ENCODE measurements at regions not wholly inside any gene's neighbourhood (a gene's known extent, or its start where the extent isn't known, plus 50 kb on each side); places are given as distances from the start of the nearest gene placed in this dataset.

DNA sequence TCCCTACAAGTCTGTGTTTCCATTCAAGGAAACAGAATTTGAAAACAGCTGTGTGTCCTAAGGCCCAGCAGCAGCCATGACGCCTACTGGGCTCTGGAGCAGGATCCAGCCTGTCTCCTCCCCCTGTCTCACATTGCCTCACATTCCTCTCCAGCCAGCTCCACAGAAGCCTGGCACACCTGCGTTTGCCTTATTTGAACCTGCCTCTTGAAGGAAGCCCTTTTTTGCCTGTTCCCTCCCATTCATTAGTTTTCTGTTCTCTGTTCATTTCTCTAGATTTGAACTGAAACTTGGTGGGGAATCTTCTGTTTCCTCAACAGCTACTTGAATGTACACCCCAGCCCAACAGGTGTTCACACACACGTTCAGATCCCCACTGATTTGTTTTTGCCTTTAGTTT, 890.5 kb downstream of the TUSC7 start:
- TF ChIP-seq CTCF (IDR thresholded peaks at IDR 0.05; ENCODE audit: low read depth, low read length): no peak
- Histone ChIP-seq H3K27ac (ENCODE audit: low read depth, low read length) (no peak overlapping the region), H3K27me3 (ENCODE audit: control insufficient read depth, insufficient read depth, low read length) (no peaks in the 10 kb centered on the region), H3K9me3 (ENCODE audit: control insufficient read depth, insufficient read depth, low read length) (no peaks in the 10 kb centered on the region), H3K4me3 (ENCODE audit: low read depth, low read length) (no peak overlapping the region)
- CTCF ChIA-PET: no interaction called here
- DNase-seq (ENCODE audit: low read depth, low spot score): no peak
- POLR2A ChIA-PET: no interaction called here

- DNase-seq (ENCODE audit: low read depth, low spot score): no peak
- no peak for TF ChIP-seq CTCF (IDR thresholded peaks at IDR 0.05; ENCODE audit: low read depth, low read length)
- H3K27me3 ChIP-seq (ENCODE audit: control insufficient read depth, insufficient read depth, low read length): no peaks in the 10 kb centered on the region
- ChIA-PET POLR2A (no interaction called here), CTCF (no interaction called here)
- no peaks in the 10 kb centered on the region for H3K9me3 ChIP-seq (ENCODE audit: control insufficient read depth, insufficient read depth, low read length)
- no peak overlapping the region for H3K27ac ChIP-seq (ENCODE audit: low read depth, low read length)
- no peak overlapping the region for H3K4me3 ChIP-seq (ENCODE audit: low read depth, low read length)
Observed at GRCh38 chr3:117600666-117601065, 891.1 kb downstream of the TUSC7 start.

DNA sequence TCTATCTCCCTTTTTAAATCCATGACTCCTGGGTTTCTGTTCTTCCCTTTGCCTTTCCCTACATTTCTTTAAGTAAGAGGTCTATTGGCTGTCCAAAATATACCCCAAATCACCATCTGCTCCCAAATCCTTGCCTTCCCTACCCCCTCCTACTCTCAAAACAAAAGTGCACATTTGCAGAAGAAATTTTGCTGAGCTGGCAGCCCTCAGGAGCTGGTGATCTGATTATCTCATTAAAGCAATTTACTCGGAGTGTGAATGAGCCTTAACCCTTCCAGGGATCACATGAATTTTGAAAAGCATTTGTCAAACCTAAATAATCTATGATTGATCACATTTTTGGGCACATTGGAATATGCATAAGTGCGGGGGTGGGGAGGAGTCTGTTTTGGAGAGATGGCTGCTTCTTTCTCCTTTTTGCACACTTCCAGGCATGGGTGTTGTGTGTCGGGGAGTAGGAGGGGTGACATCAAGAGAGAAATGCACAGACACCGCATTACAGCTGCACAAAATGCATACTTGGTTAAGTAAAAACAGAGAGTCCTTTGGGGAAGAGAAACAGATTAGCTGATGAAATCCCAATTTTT, 892.6 kb downstream of the TUSC7 start:
- no peaks in the 10 kb centered on the region for H3K27me3 ChIP-seq (ENCODE audit: control insufficient read depth, insufficient read depth, low read length)
- no peak for DNase-seq (ENCODE audit: low read depth, low spot score)
- no peaks in the 10 kb centered on the region for H3K9me3 ChIP-seq (ENCODE audit: control insufficient read depth, insufficient read depth, low read length)
- ChIA-PET CTCF (no interaction called here), POLR2A (no interaction called here)
- no peak overlapping the region for H3K27ac ChIP-seq (ENCODE audit: low read depth, low read length)
- no peak for TF ChIP-seq CTCF (IDR thresholded peaks at IDR 0.05; ENCODE audit: low read depth, low read length)
- no peak overlapping the region for H3K4me3 ChIP-seq (ENCODE audit: low read depth, low read length)

- H3K27ac ChIP-seq (ENCODE audit: low read depth, low read length): no peak overlapping the region
- ChIA-PET POLR2A (no interaction called here), CTCF (no interaction called here)
- no peaks in the 10 kb centered on the region for H3K9me3 ChIP-seq (ENCODE audit: control insufficient read depth, insufficient read depth, low read length)
- DNase-seq (ENCODE audit: low read depth, low spot score): no peak
- no peak for TF ChIP-seq CTCF (IDR thresholded peaks at IDR 0.05; ENCODE audit: low read depth, low read length)
- H3K27me3 ChIP-seq (ENCODE audit: control insufficient read depth, insufficient read depth, low read length): no peaks in the 10 kb centered on the region
- H3K4me3 ChIP-seq (ENCODE audit: low read depth, low read length): no peak overlapping the region
Observed at GRCh38 chr3:117603097-117603496, 893.5 kb downstream of the TUSC7 start.

GRCh38 chr3:117606866-117607265, 897.3 kb downstream of the TUSC7 start:
- H3K9me3 ChIP-seq (ENCODE audit: control insufficient read depth, insufficient read depth, low read length): no peaks in the 10 kb centered on the region; the same call in 1 of the 2 replicates
- TF ChIP-seq CTCF (IDR thresholded peaks at IDR 0.05; ENCODE audit: low read depth, low read length): no peak
- DNase-seq (ENCODE audit: low read depth, low spot score): no peak
- no peaks in the 10 kb centered on the region for H3K27me3 ChIP-seq (ENCODE audit: control insufficient read depth, insufficient read depth, low read length)
- H3K4me3 ChIP-seq (ENCODE audit: low read depth, low read length): no peak overlapping the region
- POLR2A ChIA-PET: no interaction called here
- H3K27ac ChIP-seq (ENCODE audit: low read depth, low read length): no peak overlapping the region
- CTCF ChIA-PET: interaction anchor here (1.0 to 1.4 kb wide), 5 partner anchors 10 to 836 kb away, joined by 3 to 4 read pairs (median 3); no protein-coding TSS in a partner anchor
